Activated T-cell treated with anti-CD3 and anti-CD28 coated beads, Interleukin-2, amount 50 U/mL, for 48 hours (primary cell): ENCODE measurements at regions not wholly inside any gene's neighbourhood (a gene's known extent, or its start where the extent isn't known, plus 50 kb on each side); places are given as distances from the start of the nearest gene placed in this dataset.
A peak's percentile ranks its signal among the peaks of the same experiment; 100 is the strongest.

Source experiments
- DNase-seq, 2 experiments: peaks; one replicate each; pipeline ENCODE4 v3.0.0-alpha.2; 2020

DNA sequence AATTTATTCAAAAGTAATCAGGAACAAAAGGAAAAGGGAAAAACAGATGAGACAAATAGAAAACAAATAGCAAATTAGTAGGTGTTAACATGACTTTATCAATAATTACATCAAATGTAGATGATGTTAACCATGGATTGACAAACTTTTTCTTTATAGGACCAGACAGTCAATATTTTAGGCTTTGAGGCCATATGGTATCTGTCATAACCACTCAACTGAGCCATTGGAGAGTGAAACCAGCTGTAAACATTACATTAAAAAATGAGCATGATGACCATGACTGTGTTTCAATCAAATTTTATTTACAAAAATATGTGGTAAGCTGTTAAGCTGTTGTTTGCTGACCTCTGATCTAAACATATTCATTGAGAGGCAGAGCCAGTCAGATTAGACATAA, 118.5 kb upstream of the NWD2 start:
- DNase-seq, result no peak

DNA sequence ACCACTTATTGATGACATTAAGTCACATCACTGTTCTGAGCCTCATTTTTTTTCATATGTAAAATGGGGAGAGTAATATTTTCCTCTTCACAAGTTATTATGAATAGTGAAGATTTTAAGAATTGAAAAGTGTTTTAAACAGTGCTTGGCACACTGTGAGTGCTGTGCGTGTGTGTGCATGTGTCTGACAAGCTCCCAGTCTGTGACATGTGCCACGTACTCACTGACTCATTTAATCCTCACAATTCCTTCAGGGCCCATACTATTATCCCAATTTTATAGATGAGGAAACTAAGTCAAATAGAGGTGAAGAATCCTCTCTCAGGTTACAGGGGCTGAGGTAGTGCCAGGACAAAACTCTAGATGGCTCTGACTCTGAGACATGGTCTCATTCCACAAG, 114.1 kb upstream of the NWD2 start:
- DNase-seq, result no peak

DNA sequence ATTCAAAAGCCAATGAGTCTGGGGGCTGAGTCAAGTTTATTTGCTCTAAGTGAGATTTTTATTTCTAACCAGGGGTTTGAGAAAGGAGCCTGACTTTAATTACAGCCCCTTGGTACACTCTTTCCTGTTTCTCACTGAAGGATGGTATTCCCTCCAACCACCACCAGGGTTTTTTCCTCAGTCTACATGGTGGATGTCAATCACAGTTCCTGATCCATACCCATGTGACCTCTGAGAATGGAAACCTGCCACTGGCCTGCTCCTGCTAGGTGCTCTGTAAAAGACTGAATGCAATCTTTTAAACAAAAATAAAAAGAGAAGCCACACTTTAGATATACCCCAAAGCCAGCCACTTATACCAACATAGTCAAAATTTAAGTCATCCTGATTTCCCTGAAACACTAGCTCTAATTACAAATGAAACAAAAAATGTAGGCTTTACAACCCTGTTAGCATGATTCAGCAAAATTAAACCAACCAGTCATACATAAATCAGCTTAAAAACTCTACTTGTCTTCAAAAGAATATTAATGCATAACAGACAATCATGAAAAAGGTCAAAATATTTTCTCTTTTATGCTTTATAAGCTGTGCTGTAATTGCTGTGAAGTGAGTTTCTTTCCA, 112.1 kb upstream of the NWD2 start:
- no peak for DNase-seq

DNA sequence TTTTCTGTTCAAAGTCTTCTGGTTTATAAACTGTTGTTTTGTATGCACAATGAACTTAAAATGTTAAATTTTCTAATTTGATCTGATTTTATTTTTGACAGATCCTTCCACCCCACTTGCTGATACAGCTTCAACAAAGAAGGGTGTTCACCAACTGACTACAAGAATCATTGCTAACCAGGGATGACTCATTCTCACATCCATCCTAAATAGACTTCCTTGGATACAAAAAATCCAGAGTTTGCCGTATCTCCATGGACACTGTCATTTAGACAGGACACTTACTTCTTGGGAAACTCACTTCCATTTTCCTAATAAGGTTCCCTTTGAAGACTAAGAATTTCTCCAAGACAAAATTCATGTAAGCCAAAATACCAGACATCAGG, 111.6 kb upstream of the NWD2 start:
- DNase-seq, result no peak

DNA sequence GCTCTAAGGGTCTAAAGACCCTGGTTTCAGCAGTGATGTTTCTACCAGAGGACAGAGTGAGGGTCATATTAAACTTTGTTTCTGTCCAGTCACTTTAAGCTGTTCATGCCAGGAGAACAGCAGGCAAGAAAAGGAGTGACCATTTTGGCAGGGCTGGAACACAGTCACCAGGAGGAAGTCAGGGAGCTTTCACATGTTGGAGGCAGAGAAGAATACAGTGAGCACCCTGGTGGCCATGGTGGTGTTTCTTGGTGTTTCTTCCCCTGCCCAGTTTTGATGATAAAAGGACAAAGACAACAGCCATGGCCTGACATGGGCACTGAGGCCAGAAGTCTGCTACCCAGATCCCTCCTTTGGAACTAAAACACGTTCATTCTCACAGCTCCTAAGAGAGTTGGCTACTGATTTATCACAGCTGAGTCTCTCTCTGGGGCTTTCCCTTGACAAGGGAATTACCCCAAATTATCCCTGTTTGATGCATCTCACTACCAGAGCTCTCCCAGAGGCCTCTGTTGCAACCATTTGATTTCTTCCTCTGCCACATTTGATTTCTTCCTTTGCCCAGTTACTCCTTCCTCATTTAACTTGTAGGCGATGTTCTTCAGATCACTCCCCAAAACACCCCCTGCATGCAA, 106.4 kb upstream of the NWD2 start:
- no peak for DNase-seq

DNA sequence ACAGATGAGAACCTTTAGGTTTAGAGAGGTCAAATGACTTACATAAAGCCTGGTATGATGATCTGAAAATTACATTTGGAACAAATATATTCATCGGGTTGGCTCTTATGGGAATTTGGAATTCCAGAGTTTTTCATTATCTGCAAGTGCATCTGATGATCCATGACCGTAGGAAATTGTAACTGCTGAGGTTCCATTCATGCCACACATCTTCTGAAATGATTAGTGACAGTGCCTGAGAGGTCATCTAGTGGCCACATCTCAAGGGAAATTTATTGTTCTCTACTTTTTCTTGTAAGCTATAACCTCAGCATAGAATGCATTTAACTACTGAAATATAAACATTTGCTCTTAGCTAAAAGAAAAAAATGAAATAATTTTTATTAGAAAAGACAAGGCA, 105.8 kb upstream of the NWD2 start:
- no peak for DNase-seq

DNA sequence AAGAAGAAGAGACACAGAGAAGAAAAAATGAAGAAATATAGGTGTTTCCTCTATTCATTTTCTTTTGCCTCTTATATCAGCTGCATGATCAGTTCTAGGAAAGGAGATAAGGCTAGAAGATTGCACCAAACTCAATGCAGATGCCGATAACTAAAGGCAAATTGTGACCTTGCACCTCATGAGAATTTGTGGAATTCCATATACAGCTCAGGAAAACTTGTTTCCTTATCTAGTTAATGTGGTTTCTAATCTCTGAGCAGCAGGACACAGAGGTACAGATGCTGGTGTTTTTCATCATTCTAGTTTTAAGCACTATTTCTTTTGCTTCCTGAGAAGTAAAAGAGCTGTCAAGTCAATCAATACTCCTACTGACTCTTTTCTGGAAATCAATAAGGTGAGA, 104.6 kb upstream of the NWD2 start:
- DNase-seq, result no peak

DNA sequence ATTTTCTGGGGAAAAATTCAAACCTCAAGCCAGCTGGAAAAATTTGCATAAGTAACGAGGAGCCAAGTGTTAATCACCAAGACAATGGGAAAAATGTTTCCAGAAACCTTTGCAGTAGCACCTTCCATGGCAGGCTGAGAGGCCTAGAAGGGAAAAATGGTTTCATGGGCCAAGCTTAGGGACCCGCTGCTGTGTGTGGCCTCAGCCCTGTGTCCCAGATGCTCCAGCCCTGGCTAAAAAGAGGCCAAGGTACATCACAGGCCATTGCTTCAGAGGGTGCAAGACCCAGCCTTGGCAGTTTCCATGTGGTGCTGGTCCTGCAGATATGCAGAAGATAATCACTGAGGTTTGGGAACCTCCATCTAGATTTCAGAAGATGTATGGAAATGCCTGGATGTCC, 98.3 kb upstream of the NWD2 start:
- no peak for DNase-seq

DNA sequence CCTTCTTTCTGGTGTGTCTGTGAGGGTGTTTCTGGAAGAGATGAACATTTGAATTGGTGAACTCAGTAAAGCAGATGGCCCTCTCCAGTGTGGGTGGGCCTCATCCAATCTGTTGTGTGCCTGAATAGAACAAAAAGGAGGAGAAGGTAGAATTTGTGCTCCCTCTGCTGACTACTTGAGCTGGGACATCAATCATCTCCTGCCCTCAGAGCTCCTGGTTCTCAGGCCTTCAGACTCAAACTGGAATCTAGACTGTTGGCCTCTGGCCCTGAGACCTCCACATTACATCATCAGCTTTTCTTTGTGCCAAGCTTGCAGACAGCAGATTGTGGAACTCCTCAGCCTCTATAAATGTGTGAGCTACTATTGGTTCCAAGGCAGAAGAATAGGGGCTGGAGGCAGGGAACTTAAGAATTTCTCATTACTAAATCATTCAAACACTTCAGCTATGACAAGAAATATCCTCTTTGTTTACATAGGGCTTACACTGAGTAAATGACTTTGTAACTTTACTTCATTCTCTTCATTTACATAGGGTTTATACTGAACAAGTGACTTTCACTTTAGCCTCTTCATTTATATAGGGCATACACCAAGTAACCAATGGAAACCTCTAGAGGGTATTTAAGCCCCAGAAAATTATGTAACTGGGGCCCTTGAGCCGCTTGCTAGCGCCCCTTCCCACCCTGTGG, 86.9 kb upstream of the NWD2 start:
- DNase-seq, result no peak

DNA sequence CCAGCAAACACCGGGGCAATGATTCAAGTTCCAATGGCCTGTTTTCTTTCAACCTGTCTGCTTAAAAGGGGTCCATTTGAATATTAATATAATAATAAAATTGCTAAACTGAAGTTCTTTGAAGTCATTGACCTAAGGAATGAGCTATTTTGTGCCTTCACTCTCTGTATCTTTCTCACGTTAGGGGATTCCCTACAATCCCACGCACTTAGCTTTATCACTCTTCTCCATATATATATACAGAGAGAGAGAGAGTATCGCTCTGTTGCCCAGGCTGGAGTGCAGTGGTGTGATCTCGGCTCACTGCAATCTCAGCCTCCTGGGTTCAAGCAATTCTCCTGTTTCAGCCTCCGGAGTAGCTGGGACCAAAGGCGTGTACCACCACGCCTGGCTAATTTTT, 83.9 kb upstream of the NWD2 start:
- no peak for DNase-seq

DNA sequence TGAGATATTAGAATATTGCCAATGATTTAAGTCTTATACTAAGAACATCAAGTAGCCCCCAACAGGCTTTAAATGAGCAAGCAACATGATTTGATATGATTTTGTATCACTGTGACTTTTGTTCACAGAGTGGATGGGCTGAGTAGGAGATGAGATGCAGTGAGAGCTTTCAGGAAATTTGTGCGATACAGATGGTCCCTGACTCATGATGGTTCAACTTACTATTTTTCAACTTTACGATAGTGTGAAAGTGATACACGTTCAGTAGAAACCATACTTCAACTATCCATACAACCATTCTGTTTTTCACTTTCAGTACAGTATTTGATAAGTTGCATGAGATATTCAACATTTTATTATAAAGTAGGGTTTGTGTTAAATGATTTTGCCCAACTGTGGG, 78.7 kb upstream of the NWD2 start:
- DNase-seq, result no peak

DNA sequence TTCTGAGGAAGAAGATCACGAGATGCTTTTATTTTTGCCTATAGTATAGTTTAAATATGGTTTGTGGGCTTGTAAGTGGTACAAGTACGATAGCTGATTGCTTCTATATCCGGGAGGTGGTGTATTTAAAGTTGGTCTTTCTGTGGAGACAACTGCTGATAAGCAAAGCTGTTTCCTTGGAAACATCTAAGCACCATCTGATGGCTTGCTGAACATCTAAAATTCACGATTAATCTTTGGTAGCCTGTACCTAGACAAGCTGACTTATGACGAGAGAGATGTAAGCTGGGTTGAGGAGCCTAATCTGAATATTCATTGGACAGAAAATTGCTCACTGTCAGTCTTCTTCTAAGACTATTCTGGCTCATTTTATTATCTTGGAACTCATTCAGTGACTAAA, 74.6 kb upstream of the NWD2 start:
- DNase-seq, result no peak

DNA sequence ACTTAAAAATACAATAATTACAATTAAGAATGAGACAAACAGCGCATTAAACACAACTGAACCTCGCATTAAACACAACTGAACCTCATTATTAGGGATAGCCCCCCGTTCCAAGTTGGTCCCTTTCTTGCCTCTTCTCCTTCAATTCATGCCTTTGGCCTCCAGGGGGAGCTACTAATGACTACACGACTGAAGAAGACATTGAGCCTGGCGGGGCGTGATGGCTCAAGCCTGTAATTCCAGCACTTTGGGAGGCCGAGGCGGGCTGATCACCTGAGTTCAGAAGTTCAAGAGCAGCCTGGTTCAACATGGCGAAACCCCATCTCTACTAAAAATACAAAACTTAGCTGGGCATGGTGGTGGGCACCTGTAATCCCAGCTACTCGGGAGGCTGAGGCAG, 56.4 kb upstream of the NWD2 start:
- DNase-seq, result peak; percentile 13 to 16
